ENCODE measurements at regions not wholly inside any gene's neighbourhood (a gene's known extent, or its start where the extent isn't known, plus 50 kb on each side); places are given as distances from the start of the nearest gene placed in this dataset.

DNA sequence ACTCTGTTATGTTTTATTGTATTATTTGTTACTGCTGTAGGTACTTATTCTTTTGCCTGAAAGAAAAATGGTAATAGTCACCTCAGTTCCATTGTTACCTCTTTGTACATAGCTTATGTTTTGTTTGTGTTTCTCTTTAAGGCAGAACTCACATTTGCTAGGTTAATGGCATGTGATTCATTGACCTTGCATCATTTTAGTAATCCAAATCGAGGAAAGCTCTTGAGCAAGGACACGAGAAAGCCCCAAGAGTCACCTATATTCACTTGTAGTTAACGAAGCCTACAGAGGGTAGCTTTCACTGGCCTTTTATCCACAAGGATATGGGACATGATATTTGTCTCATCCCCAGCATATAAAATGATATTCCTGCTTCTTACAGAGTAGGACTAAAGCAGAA lies 1765.2 kb downstream of the NCAM2 start:
- no peaks in the 10 kb centered on the region for H3K36me3 ChIP-seq
- TF ChIP-seq POLR2A (IDR thresholded peaks at IDR 0.05) = no peak
- TF ChIP-seq, protein P1, sequence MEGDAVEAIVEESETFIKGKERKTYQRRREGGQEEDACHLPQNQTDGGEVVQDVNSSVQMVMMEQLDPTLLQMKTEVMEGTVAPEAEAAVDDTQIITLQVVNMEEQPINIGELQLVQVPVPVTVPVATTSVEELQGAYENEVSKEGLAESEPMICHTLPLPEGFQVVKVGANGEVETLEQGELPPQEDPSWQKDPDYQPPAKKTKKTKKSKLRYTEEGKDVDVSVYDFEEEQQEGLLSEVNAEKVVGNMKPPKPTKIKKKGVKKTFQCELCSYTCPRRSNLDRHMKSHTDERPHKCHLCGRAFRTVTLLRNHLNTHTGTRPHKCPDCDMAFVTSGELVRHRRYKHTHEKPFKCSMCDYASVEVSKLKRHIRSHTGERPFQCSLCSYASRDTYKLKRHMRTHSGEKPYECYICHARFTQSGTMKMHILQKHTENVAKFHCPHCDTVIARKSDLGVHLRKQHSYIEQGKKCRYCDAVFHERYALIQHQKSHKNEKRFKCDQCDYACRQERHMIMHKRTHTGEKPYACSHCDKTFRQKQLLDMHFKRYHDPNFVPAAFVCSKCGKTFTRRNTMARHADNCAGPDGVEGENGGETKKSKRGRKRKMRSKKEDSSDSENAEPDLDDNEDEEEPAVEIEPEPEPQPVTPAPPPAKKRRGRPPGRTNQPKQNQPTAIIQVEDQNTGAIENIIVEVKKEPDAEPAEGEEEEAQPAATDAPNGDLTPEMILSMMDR (IDR thresholded peaks at IDR 0.05) = no peak
- no peak for DNase-seq
- H3K4me1 ChIP-seq = no peaks in the 10 kb centered on the region
- intact Hi-C loops (cut with DNase I; ENCODE audit: low total_unique reads) = no loop called here
- H3K9me3 ChIP-seq = no peaks in the 10 kb centered on the region
- H3K4me3 ChIP-seq = no peak overlapping the region
- no peaks in the 10 kb centered on the region for H3K27me3 ChIP-seq
- H3K27ac ChIP-seq = no peak overlapping the region

DNA sequence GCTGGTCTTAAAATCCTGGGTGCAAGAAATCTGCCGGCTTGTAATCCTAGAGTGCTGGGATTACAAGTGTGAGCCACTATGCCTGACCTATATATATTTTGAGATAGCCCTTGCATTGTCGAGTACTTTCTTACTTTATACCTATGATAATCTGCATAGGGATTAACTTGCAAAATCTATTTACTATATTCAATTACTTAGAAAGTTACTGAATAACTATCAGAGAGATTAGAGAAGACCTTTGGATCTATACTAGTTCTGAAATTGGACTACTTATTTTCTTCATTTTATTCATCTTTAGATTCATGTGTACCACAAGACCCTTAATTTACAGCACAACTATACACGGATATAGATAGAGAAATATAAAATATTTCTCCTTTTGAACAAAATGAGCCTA lies 1766.0 kb downstream of the NCAM2 start:
- no peak overlapping the region for H3K27ac ChIP-seq
- no peak overlapping the region for H3K4me3 ChIP-seq
- intact Hi-C loops (cut with DNase I; ENCODE audit: low total_unique reads) = no loop called here
- DNase-seq = no peak
- H3K27me3 ChIP-seq = no peaks in the 10 kb centered on the region
- no peaks in the 10 kb centered on the region for H3K9me3 ChIP-seq
- H3K4me1 ChIP-seq = no peaks in the 10 kb centered on the region
- no peaks in the 10 kb centered on the region for H3K36me3 ChIP-seq
- TF ChIP-seq, protein P1 (IDR thresholded peaks at IDR 0.05) = no peak

DNA sequence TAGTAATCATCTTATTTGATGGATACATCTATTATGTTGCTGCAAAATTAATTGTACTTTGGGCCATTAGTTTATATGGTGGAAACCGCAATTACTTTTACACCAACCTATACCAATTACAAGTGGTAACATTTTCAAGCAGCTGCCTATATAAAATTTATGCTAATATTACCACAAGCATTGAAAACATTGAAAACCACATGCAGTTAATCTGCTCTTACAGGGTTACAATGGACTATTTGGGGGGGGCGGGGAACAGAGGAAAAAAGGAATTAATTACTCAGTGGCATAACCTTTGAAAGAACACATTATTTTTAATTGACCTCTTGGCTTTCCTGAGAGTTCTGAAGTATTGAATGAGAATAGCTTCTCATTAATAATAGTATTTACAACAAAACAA lies 1793.2 kb downstream of the NCAM2 start:
- Histone ChIP-seq H3K9me3 (no peaks in the 10 kb centered on the region), H3K4me3 (no peak overlapping the region), H3K36me3 (no peaks in the 10 kb centered on the region), H3K4me1 (no peaks in the 10 kb centered on the region), H3K27ac (no peak overlapping the region), H3K27me3 (no peaks in the 10 kb centered on the region)
- TF ChIP-seq POLR2A (IDR thresholded peaks at IDR 0.05) = no peak
- DNase-seq = no peak
- intact Hi-C loops (cut with DNase I; ENCODE audit: low total_unique reads) = no loop called here

DNA sequence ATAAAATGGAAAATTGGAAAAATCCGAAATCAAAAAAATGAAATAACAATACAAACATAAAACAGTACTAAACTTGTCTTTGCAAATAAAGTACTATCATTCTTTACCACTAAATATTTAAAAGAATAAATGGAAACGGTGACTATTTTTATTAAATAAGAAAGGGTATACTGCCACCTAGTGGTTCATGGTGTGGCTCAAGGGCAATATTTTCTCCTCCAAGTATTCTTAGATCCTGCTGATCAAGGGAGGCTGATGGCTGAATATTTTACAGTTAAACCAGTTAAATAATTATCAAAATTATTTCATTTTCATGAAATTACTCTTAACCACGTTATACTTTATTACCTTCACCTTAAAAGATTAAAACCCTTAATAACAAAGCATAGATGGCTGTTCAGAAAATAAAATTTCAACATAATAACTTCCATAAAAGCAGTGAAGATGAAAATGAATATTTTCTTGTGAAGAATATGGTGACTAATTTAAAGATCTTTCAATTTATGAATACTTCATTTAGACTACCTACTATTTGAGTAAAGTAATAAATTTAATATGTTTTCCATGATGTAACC lies 1793.9 kb downstream of the NCAM2 start:
- TF ChIP-seq, protein P1 (IDR thresholded peaks at IDR 0.05) = peak; percentile 41 to 74 (median 45)
- no peak for TF ChIP-seq POLR2A (IDR thresholded peaks at IDR 0.05)
- intact Hi-C loops (cut with DNase I; ENCODE audit: low total_unique reads) = no loop called here
- H3K4me3 ChIP-seq = no peak overlapping the region
- H3K36me3 ChIP-seq = no peaks in the 10 kb centered on the region
- H3K4me1 ChIP-seq = no peaks in the 10 kb centered on the region
- no peaks in the 10 kb centered on the region for H3K9me3 ChIP-seq
- H3K27ac ChIP-seq = no peak overlapping the region
- no peak for DNase-seq
- no peaks in the 10 kb centered on the region for H3K27me3 ChIP-seq

DNA sequence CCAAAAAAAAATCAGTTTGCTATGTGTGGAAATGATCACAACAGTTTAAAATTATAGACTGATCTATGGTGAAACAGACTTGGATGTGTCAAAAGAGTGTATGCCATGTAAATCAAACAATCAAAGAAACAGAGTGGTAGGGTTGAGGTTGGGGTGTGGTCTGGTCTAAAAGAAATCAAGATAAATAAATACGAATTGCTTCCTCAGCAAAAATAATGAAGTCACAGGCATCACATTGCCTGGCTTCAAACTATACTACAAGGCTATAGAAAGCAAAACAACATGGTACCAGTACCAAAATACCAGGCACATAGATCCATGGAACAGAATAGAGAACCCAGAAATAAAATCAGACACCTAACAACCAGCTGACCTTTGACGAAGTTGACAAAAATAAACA lies 1796.9 kb downstream of the NCAM2 start:
- DNase-seq = no peak
- Histone ChIP-seq H3K9me3 (no peaks in the 10 kb centered on the region), H3K27me3 (no peaks in the 10 kb centered on the region), H3K27ac (no peak overlapping the region), H3K4me1 (no peaks in the 10 kb centered on the region), H3K36me3 (no peaks in the 10 kb centered on the region), H3K4me3 (no peak overlapping the region)
- intact Hi-C loops (cut with DNase I; ENCODE audit: low total_unique reads) = no loop called here
- no peak for TF ChIP-seq POLR2A (IDR thresholded peaks at IDR 0.05)
- TF ChIP-seq, protein P1 (IDR thresholded peaks at IDR 0.05) = no peak

DNA sequence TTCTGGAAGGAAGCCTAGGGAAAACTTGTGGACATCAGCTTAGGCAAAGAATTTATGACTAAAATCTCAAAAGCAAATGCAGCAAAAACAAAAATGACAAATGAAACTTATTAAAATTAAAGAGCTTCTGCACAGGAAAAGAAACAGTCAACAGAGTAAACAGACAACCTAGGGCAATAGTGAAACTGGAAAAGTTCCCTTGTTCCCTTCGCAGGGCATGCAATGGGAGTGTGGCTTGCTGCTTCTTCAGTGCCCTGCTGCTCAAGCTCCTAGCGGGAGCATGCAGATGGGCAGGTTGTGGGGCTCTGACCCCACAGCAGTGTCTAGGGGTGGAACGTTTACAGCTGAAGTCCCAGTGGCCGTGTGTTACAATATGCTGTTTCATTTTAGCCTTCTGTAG lies 1797.4 kb downstream of the NCAM2 start:
- Histone ChIP-seq H3K27ac (no peak overlapping the region), H3K36me3 (no peaks in the 10 kb centered on the region), H3K4me1 (no peaks in the 10 kb centered on the region), H3K27me3 (no peaks in the 10 kb centered on the region), H3K4me3 (no peak overlapping the region), H3K9me3 (no peaks in the 10 kb centered on the region)
- no peak for DNase-seq
- intact Hi-C loops (cut with DNase I; ENCODE audit: low total_unique reads) = no loop called here
- TF ChIP-seq, protein P1 (IDR thresholded peaks at IDR 0.05) = no peak
- TF ChIP-seq POLR2A (IDR thresholded peaks at IDR 0.05) = no peak

All from uterus (tissue), 3 donors.